HG03571 (cell line): ENCODE measurements at regions not wholly inside any gene's neighbourhood (a gene's known extent, or its start where the extent isn't known, plus 50 kb on each side); places are given as distances from the start of the nearest gene placed in this dataset.

Source experiments
- ATAC-seq: cut with Tn5 transposase; IDR thresholded peaks from one replicate; pipeline ENCODE4 v1.9.1; 2021; ENCODE audit not compliant: unreplicated experiment

DNA sequence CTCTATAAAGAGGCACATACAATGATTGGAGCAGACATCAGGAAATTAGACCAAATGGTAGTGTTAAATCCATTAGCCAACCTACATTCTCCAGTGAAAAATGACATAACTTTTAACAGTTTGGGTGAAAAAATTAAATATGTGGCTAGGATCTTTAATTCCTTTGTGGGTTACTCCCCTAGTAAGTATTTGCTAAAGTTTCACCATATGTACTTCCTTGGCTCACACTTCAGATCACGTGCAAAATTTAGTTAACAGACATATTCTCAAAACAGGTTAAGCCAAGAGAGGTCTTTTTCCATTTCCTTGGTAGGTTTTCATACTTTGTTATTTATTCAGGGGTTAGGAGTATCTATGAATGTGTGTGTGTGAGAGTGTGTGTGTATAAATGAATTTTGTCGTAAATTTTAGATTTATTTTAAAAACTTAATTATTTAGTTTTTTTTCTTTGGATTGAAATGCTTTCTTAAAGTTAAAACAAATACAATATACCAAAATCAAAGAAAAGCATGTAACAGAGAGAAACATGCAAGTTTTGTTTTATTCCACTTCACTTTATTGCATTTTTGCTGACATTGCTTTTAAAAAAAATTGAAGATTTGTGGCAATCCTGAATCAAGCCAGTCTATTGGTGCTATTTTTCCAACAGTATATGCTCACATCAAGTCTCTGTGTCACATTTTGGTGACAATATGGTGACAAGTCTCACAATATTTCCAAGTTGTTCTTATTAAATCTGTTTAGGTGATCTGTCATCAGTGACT is 258.7 kb downstream of the FLRT2 start:
- ATAC-seq, result no peak

GRCh38 chr14:85766295-85766694 is 236.4 kb downstream of the FLRT2 start:
- ATAC-seq, result no peak

- ATAC-seq, result no peak
These were observed 234.9 kb downstream of the FLRT2 start for GRCh38 chr14:85764822-85765221.

DNA sequence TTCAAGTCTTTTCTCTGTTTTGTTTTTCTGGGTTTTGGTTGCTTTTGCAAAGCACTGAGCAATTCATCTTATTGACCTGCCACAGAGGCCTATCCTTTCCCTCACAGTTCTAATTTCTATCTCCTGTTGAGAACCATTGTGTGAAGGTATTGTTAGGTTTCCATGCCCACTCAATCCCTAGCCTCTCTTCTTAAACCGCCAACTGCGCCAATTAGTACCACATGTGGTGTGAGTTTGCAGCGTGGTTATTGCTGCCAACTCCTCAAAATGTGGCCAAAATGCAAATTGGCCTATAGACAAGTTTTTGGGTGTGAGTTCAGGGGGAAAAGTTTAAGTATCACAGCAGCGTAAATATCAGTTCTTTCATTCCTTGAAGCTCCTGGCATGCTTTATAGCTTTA is 232.6 kb downstream of the FLRT2 start:
- ATAC-seq, result no peak

GRCh38 chr14:85752175-85752574 is 222.2 kb downstream of the FLRT2 start:
- ATAC-seq, result no peak

GRCh38 chr14:85744573-85744972 is 214.6 kb downstream of the FLRT2 start:
- no peak for ATAC-seq

GRCh38 chr14:85732031-85732430 is 202.1 kb downstream of the FLRT2 start:
- no peak for ATAC-seq

DNA sequence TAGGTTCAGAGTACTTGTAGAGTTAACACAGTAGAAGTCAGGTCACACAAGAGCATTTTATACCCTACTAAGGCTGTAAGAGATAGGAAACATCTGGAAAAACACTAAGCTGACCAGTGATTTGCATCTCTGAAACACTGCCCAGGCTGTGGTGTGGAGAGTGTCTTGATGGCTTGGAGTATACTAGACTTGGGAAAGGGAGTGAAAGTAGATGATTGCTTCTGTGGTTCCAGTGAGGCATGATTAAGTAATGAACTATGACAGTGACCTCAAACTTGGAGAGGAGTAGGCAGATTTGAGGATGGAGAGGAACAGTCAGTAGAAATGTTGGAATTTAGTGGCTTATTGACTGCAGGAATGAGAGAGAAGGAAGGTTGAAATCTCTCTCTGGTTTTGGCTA is 201.2 kb downstream of the FLRT2 start:
- no peak for ATAC-seq

DNA sequence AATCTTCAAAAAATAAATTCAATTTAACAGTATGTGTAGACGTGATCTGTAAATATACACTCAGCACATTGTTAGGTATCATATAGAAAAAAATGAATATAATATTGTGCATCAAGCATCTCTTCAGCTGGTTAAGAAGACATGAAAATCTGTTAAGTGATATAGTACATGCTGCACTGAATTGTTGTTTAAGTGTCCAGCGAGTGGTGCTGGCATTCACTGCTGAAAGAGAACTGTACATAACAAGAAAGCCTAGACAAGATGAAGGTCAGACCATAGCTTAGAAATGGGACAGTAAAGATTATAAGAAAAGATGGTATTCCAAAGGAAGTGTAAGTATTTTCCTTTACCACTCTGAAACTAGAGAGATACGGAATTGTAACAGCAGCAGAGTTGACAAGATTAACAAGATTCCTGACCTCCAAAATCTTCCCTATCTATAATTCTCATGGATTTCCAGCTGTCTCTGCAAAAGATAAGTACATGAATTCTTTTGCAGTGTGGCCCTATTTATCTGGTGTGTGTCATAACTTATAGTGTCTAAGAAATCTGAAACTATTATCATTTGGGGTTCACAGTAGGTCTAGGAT is 198.6 kb downstream of the FLRT2 start:
- ATAC-seq, result no peak

DNA sequence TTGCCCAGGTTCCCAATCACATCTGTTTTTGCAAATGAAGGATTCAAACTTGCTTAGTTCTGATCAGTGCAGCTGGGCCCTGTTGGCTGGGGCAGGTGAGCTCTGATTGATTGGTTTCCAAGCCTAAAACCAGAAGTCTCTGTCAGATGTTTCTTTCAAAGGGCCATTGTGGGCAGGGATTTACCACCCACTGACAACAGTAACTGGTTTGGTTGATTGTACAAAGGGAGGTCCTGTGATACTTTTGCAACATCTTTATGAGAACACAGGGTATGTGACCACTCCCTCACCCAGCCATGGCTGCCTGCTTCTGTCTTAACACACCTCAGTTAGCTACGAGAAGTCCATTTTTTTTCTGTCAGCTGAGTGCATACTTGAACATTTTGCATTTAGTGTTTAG is 184.1 kb downstream of the FLRT2 start:
- no peak for ATAC-seq

DNA sequence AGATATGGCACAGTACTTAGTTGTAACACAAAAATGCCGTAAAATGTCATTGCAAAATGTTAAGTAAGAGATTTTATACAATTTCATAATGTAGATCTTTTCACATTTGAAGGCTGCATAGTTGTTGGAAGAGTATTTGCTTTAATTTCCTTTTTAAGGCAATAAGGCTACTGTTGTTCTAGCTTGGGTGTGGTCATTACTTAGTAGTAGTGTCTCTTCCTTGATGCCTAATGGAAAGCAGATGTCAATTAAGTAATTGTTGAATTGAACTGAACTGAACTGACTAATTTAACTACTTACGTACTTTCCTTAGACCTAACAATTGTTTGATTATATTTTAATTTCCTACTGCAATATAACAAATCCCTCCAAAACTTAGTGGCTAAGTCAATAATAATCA is 181.7 kb downstream of the FLRT2 start:
- ATAC-seq, result no peak
